GM23338 (cell line): ENCODE measurements at regions not wholly inside any gene's neighbourhood (a gene's known extent, or its start where the extent isn't known, plus 50 kb on each side); places are given as distances from the start of the nearest gene placed in this dataset.

Experiments
- ATAC-seq: fragments of 200-7000 bp; cut with Tn5 transposase; 3 replicates; pipeline ENCODE4 v1.9.1; 2020
- DNase-seq: peaks from one replicate; pipeline ENCODE4 v3.0.0-alpha.2; 2015; ENCODE audit warnings: low spot score
- H2AFZ ChIP-seq: fragments of 200-600 bp; sonication (generic); 2 replicates; pipeline ENCODE4 v1.8.0; 2016; ENCODE audit warnings: antibody characterized with exemption, mild to moderate bottlenecking, moderate library complexity
- H3F3A ChIP-seq: fragments of 200-600 bp; sonication (generic); replicated peaks from 2 replicates; pipeline ENCODE4 v1.8.0; 2017; ENCODE audit warnings: antibody characterized with exemption, mixed run types, low read depth
- H3K27ac ChIP-seq: fragments of 200-600 bp; sonication (generic); 2 replicates; pipeline ENCODE4 v1.6.1; 2016; ENCODE audit warnings: low read depth
- H3K27me3 ChIP-seq: fragments of 200-600 bp; sonication (generic); 2 replicates; pipeline ENCODE4 v1.8.0; 2016; ENCODE audit warnings: mild to moderate bottlenecking, mixed run types, moderate library complexity; ENCODE audit not compliant: insufficient read depth
- H3K36me3 ChIP-seq: fragments of 200-600 bp; sonication (generic); 2 replicates; pipeline ENCODE4 v1.8.0; 2016; ENCODE audit warnings: mild to moderate bottlenecking; ENCODE audit not compliant: insufficient read depth
- H3K4me1 ChIP-seq: fragments of 200-600 bp; sonication (generic); 2 replicates; pipeline ENCODE4 v1.8.0; 2016; ENCODE audit warnings: mild to moderate bottlenecking, moderate library complexity; ENCODE audit not compliant: insufficient read depth
- H3K4me2 ChIP-seq: fragments of 200-600 bp; sonication (generic); 2 replicates; pipeline ENCODE4 v1.7.1; 2017; ENCODE audit warnings: mixed run types
- H3K4me3 ChIP-seq: fragments of 200-600 bp; sonication (generic); 2 replicates; pipeline ENCODE4 v1.6.1; 2016; ENCODE audit warnings: mixed run types
- H3K79me2 ChIP-seq: fragments of 200-600 bp; sonication (generic); replicated peaks from 2 replicates; pipeline ENCODE4 v1.8.0; 2017; ENCODE audit warnings: mild to moderate bottlenecking; ENCODE audit not compliant: insufficient read depth
- H3K9me2 ChIP-seq: fragments of 200-600 bp; sonication (generic); 2 replicates; pipeline ENCODE4 v1.8.0; 2017; ENCODE audit not compliant: insufficient read depth
- H4K20me1 ChIP-seq: fragments of 200-600 bp; sonication (generic); replicated peaks from 2 replicates; pipeline ENCODE4 v1.8.0; 2017; ENCODE audit warnings: mild to moderate bottlenecking; ENCODE audit not compliant: insufficient read depth
- H3K27ac Mint-ChIP-seq: 2 replicates; pipeline ENCODE4 v1.8.0; 2020; ENCODE audit warnings: inconsistent platforms, mild to moderate bottlenecking, moderate library complexity, mixed read lengths
- H3K27me3 Mint-ChIP-seq: 3 replicates; pipeline ENCODE4 v1.8.0; 2022; ENCODE audit warnings: low read depth, mild to moderate bottlenecking, moderate library complexity, mixed read lengths, inconsistent platforms; ENCODE audit not compliant: insufficient read depth, poor library complexity
- H3K36me3 Mint-ChIP-seq: 3 replicates; pipeline ENCODE4 v1.8.0; 2021; ENCODE audit warnings: low read depth, mild to moderate bottlenecking, inconsistent platforms, moderate library complexity, mixed read lengths
- H3K4me1 Mint-ChIP-seq: 3 replicates; pipeline ENCODE4 v1.8.0; 2020; ENCODE audit warnings: mild to moderate bottlenecking, inconsistent platforms, mixed read lengths
- H3K4me3 Mint-ChIP-seq: 3 replicates; pipeline ENCODE4 v1.8.0; 2021; ENCODE audit warnings: moderate library complexity, mild to moderate bottlenecking, inconsistent platforms, mixed read lengths
- H3K9me3 Mint-ChIP-seq: 3 replicates; pipeline ENCODE4 v1.8.0; 2020; ENCODE audit warnings: moderate library complexity, mild to moderate bottlenecking, inconsistent platforms, mixed read lengths
- CREB1 ChIP-seq: fragments of 250-450 bp; sonication (Bioruptor Pico); IDR thresholded peaks from 2 replicates; pipeline ENCODE4 v1.5.0; 2020; ENCODE audit warnings: low read depth, mild to moderate bottlenecking, moderate library complexity
- JUNB ChIP-seq: IDR thresholded peaks from one replicate; pipeline ENCODE4 v1.6.1; 2016; ENCODE audit warnings: antibody characterized with exemption; ENCODE audit not compliant: unreplicated experiment
- NANOG ChIP-seq: IDR thresholded peaks from 2 replicates; pipeline ENCODE4 v1.6.1; 2016; ENCODE audit warnings: antibody characterized with exemption, borderline replicate concordance
- POLR2AphosphoS5 ChIP-seq: IDR thresholded peaks from 2 replicates; pipeline ENCODE4 v1.6.1; 2016; ENCODE audit warnings: antibody characterized with exemption, low read depth
- STAT1 ChIP-seq: IDR thresholded peaks from one replicate; pipeline ENCODE4 v1.6.1; 2016; ENCODE audit warnings: antibody characterized with exemption; ENCODE audit not compliant: unreplicated experiment
- ZNF114 ChIP-seq: fragments of 250-450 bp; sonication (Bioruptor Pico); IDR thresholded peaks from 2 replicates; pipeline ENCODE4 v1.5.0; 2020; ENCODE audit warnings: mild to moderate bottlenecking, moderate library complexity
- TF ChIP-seq, protein P1 (sequence below): IDR thresholded peaks from 2 replicates; pipeline ENCODE4 v1.6.1; 2016; ENCODE audit warnings: antibody characterized with exemption
- TF ChIP-seq, protein P2 (sequence below): IDR thresholded peaks from one replicate; pipeline ENCODE4 v1.6.1; 2018; ENCODE audit warnings: antibody characterized with exemption; ENCODE audit not compliant: unreplicated experiment

DNA sequence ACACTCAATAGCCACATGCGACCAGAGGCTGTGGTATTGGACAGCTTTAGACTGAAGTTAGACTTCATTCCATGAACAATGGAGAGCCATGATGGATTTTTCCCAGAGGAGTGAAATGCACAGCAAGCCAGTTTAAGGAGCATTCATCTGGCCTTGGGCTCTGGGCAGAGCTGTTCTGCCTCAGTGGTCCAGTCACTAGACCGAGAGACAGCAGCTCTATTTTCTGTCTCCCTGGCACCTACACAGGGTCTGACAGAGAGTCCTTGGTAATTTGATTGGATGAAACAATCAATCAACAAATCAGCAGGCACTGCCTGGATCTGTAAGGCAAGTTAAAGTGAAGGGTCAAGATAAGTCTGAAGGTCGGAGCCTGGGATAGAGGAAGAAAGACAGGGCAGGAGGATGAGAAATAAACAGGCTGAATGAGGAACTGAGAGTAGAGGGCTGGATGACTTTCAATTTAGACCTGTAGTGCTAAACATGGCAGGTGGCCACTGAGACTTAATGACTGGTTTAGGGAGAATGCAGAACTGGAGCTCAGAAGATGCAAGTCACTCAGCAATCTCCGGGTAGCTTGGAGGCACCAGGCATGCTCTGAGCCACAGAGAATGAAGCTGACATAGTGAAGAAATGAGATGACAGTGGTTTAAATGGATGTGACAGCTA lies 98.5 kb upstream of the SLC25A36 start:
- no peak for ATAC-seq
- no peaks in the 10 kb centered on the region for H3K27me3 ChIP-seq

DNA sequence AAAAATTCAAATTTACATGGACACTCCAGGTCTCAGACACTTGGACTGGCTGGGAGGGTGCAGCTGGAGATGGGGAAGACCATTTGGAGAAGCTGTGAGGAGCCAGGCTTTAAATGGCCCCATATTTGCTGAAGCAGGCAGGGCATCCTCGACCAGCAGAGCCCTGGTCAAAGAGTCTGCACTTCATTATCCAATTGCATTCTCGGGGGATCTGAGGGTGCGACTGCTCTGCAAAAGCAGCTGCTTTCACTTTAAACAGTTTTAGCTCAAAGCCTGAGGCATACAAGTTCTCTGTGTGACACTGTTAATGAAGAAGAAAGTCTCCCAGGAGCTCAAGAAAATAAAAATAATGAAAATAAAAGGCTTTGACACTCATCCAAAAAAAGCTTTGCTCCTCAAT lies 98.0 kb upstream of the SLC25A36 start:
- Histone ChIP-seq H3K4me1 (no peaks in the 10 kb centered on the region), H4K20me1 (no peaks in the 10 kb centered on the region), H3K36me3 (no peaks in the 10 kb centered on the region), H2AFZ (no peak overlapping the region), H3K4me3 (no peak overlapping the region), H3K27me3 (no peaks in the 10 kb centered on the region), H3K27ac (no peak overlapping the region), H3F3A (no peaks in the 10 kb centered on the region), H3K9me2 (peaks cover 15% of the 10 kb centered on the region), H3K79me2 (no peaks in the 10 kb centered on the region), H3K4me2 (no peak overlapping the region)
- Mint-ChIP-seq H3K27me3 (peaks cover 6% of the 10 kb centered on the region), H3K9me3 (no peaks in the 10 kb centered on the region), H3K36me3 (no peaks in the 10 kb centered on the region), H3K4me3 (no peak overlapping the region), H3K27ac (peak overlapping the region; percentile 20; the same call in 1 of the 2 replicates), H3K4me1 (peaks cover 10% of the 10 kb centered on the region)
- ATAC-seq = no peak
- no peak for TF ChIP-seq JUNB
- TF ChIP-seq, protein P1, sequence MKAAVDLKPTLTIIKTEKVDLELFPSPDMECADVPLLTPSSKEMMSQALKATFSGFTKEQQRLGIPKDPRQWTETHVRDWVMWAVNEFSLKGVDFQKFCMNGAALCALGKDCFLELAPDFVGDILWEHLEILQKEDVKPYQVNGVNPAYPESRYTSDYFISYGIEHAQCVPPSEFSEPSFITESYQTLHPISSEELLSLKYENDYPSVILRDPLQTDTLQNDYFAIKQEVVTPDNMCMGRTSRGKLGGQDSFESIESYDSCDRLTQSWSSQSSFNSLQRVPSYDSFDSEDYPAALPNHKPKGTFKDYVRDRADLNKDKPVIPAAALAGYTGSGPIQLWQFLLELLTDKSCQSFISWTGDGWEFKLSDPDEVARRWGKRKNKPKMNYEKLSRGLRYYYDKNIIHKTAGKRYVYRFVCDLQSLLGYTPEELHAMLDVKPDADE = no peak
- TF ChIP-seq CREB1 (CRISPR knock-in tag) = no peak
- no peak for TF ChIP-seq NANOG
- no peak for DNase-seq

More for the DNA sequence above, 98.5 kb upstream of the SLC25A36 start:
- Mint-ChIP-seq H3K36me3 (no peaks in the 10 kb centered on the region), H3K27me3 (peaks cover 6% of the 10 kb centered on the region), H3K27ac (peak overlapping the region; percentile 20; the same call in 1 of the 2 replicates), H3K4me1 (peaks cover 10% of the 10 kb centered on the region), H3K4me3 (no peak overlapping the region), H3K9me3 (no peaks in the 10 kb centered on the region)
- Histone ChIP-seq H3K4me3 (no peak overlapping the region), H2AFZ (no peak overlapping the region), H3K4me1 (no peaks in the 10 kb centered on the region), H3F3A (no peaks in the 10 kb centered on the region), H3K9me2 (peaks cover 16% of the 10 kb centered on the region), H3K36me3 (no peaks in the 10 kb centered on the region), H3K4me2 (no peak overlapping the region), H3K27ac (no peak overlapping the region), H4K20me1 (no peaks in the 10 kb centered on the region), H3K79me2 (no peaks in the 10 kb centered on the region)
- TF ChIP-seq ZNF114 (CRISPR knock-in tag) (no peak), STAT1 (no peak), CREB1 (CRISPR knock-in tag) (no peak), POLR2AphosphoS5 (no peak)
- TF ChIP-seq, protein P2, sequence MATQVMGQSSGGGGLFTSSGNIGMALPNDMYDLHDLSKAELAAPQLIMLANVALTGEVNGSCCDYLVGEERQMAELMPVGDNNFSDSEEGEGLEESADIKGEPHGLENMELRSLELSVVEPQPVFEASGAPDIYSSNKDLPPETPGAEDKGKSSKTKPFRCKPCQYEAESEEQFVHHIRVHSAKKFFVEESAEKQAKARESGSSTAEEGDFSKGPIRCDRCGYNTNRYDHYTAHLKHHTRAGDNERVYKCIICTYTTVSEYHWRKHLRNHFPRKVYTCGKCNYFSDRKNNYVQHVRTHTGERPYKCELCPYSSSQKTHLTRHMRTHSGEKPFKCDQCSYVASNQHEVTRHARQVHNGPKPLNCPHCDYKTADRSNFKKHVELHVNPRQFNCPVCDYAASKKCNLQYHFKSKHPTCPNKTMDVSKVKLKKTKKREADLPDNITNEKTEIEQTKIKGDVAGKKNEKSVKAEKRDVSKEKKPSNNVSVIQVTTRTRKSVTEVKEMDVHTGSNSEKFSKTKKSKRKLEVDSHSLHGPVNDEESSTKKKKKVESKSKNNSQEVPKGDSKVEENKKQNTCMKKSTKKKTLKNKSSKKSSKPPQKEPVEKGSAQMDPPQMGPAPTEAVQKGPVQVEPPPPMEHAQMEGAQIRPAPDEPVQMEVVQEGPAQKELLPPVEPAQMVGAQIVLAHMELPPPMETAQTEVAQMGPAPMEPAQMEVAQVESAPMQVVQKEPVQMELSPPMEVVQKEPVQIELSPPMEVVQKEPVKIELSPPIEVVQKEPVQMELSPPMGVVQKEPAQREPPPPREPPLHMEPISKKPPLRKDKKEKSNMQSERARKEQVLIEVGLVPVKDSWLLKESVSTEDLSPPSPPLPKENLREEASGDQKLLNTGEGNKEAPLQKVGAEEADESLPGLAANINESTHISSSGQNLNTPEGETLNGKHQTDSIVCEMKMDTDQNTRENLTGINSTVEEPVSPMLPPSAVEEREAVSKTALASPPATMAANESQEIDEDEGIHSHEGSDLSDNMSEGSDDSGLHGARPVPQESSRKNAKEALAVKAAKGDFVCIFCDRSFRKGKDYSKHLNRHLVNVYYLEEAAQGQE = no peak
- TF ChIP-seq, protein P1 = no peak
- no peak for DNase-seq
